GM21381 (cell line): ENCODE measurements at regions not wholly inside any gene's neighbourhood (a gene's known extent, or its start where the extent isn't known, plus 50 kb on each side); places are given as distances from the start of the nearest gene placed in this dataset.
"Not testable (repeated sequence)": the region's sequence is repeated elsewhere in the genome, so short reads cannot be mapped to it uniquely, and the experiment has no call there.

Experiments
- ATAC-seq: cut with Tn5 transposase; IDR thresholded peaks from one replicate; pipeline ENCODE4 v1.9.1; 2021; ENCODE audit warnings: mild to moderate bottlenecking, moderate library complexity; ENCODE audit not compliant: unreplicated experiment

DNA sequence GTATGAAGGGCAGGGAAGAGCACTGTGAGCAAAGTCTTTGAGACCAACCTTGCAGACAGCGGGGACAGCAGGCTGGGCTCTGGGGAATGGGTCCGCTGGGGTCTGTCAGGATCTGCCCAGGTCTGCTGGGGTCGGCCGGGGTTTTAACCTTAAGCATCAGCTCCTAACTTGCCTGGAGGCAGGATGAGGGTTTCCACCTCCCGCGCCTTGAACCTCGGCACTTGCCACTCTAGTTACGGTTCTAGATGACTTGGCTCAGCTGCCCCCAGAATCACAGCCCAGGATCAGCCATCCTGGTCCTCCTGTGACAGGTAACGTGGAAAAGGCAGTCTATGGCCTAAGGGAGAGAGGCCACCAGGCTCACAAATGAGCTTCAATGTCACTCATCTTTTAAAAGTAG lies 50.4 kb upstream of the CACUL1 start:
- ATAC-seq: no peak

- ATAC-seq: no peak
Measured at GRCh38 chr10:118807512-118808305, 52.9 kb upstream of the CACUL1 start.

GRCh38 chr10:118808601-118809356 lies 54.0 kb upstream of the CACUL1 start:
- ATAC-seq: no peak

DNA sequence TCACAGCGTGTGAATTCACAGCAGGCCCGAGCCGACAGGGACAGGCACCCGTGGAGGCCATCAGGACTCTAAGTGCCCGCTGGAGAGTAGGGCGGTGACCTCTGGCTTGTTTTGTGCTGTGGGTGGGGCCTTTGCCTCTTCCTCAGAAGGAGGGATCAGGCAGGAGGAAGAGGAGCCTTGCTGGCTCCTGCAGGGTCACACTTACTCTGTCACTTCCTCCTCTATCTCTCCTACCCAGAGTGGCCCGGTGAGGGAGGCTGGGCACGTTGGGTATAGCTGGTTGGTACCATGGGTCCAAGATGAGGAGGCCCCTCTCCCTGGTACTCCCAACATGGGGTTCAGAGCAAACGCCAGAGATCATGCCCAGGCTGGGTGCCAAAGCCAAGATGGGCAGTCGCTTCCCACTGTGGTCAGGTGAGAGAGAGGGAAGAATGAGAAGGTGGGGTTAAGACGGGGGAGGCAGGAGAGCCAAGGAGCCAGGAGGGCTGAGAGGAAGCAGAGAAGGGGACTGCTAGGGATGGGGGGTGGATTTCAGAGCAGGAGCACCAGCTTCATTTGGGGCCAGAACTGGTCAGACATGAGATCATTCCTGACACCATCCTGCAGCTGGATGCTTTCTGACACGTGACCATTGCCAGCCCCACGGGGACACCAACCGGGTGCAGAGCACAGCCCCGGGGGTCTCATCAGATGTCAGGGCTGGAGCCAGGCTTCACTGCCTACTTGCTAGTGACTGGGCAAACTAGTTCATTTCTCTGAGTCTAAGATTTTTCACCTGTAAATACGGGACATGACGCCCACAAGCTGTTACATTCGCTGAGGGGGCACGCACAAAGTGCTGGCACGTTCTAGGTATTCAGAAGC lies 54.8 kb upstream of the CACUL1 start:
- ATAC-seq: no peak

DNA sequence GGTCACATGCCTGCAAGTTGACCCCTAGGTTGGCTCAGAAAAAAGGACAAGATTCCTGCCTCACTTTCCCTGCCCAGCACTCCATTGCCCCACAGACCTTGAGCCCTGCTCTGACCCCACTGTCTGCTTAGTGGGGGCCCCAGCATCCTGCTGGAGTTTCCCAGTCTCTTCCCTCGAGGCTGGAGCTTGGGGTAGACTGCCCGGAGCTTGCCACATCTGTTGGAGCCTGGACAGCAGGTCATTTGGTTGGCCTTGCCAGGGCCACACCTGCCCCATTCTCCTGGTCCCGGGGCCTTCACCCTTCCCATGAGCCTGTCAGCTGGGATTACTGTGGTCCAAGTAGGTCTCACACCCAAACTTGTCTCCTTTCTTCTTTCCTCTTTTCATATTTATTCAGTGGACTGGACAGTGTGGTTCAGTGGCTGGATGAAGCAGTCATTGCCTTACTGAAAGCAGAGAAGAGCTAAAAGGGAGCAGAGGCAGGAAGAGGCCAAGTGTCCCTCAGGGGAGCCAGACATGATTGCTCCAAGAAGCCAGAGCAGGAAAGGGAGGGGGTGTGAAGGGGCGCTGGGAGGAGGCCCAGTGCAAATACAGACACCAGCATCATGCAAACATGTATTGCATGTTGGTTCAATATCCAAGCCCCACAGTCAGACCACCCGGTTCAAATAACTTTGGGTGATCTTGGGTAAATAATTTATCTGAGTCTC lies 56.2 kb upstream of the CACUL1 start:
- no peak for ATAC-seq

DNA sequence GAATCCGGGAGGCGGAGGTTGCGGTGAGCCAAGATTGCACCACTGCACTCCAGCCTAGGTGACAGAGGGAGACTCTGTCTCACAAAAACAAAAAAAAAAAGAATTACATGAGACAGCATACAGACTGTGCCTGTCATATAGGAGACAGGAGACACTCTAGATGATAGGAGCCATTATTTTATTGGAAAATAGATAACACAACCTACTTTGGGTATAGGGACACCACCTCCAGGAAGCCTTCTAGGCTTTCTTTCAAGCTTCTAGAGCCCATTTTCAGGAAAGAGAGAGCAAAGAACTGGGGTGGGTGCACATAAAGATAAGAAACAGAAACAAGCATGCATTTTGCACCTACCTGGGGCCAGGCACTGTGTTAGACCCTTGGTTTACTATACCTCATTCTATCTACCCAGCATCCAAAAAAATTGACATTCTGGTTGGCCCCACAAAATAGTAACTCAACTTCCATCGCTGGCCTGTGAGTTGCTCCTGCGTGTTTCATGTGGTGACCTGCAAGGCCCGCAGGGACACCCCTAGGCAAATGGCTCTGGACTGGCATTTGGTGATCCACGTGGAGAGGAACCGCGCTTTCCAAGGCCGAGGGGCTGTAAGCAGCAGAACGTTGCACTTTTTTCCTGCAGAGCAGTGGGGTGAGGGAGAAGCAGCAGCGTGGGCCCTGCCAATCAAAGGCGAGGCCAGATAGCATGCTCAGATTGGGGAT lies 57.1 kb upstream of the CACUL1 start:
- no peak for ATAC-seq

DNA sequence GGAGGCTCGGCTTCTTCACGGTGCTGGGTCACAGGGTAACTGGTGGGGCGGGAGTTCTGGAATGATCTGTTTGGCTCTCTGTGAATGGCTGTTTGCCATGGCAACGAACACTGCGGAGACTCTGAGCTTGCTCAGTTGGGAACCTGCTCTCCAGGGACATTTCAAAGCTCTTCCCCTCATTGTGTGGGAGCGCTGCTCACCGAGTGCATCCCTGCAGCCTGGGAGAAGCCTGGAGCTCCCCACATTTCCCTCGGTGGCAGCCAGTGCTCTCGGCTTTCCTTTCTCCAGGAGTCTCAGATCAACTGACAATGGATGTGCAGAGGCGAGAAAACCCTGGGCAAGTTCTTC lies 57.6 kb upstream of the CACUL1 start:
- ATAC-seq: no peak

DNA sequence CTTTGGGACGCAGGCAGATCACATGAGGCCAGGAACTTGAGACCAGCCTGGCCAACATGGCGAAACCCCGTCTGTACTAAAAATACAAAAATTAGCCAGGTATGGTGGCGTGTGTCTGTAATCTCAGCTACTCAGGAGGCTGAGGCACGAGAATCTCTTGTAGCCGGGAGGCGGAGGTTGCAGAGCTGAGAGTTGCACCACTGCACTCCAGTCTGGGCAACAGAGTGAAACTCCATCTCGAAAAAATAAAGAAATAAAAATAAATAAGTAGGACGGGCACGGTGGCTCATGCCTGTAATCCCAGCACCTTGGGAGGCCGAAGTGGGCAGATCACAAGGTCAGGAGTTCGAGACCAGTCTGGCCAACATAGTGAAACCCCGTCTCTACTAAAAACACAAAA lies 58.2 kb upstream of the CACUL1 start:
- ATAC-seq: not testable (repeated sequence)

DNA sequence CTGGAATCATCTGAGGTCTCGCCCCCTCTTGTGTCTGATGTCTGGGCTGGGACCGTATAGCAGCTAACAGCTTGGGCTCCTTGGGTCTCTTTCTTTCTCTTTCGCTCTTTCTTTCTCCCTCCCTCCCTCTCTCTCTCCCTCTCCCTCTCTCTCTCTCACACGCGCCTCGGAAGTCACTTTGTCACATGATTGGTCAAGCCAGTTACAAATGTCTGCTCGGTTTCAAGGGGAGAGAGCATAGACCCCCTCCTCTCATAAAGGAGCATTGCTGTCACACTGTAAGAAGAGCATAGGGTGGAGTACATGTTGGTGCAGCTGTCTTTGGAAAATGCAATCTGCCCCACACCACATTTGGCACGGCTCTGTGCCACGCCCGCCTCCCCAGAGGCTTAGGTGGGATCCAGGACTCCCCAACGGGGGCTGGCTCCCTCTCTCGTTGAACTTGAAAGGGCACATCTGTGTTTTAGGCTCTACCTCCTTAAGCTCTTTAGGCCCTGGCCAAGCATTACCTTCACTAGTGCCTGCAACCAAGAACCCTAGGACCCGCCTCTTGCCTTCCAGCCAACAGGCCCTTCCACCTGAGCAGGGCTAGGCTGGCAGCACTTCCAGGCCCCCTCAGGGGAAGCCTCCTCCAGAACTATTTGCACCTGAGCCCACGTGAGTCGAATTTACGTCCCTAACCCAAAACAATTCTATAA lies 61.9 kb upstream of the CACUL1 start:
- ATAC-seq: no peak

DNA sequence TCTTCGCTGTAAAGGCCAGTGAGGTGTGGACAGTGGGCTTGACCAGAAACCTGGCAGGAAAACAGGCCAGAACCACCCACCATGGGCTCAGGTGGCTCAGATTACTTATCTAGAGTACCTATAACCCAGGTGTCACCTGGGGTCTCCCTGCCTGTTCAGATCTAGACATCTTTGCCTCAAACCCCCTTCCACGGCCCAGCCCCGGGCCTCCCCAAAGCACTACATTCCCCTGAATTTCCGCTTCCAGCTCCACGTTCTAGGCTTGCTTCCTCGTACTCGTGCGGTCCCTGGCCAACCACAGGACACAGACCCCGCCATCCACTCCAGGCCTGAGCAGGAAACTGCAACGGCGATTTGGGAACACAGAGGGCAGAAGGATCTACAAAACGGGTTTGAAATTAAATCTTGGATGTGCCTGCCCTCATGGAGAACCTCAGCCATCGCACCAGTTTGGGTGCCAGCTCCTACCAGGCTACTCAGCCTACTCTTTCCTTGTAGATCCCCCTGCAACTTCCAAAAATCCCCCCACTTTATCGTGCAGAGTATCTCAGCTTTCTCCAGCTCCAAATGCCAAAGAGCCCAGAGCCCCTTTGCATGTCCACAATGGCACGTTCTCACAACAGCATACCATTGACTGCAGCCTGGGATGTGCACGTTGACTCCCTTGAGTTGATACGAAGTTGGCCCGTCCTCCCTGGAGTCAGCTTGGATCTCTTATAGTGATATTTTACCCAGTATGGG lies 62.7 kb upstream of the CACUL1 start:
- ATAC-seq: no peak

- ATAC-seq: no peak
Measured at GRCh38 chr10:118818621-118819221, 64.0 kb upstream of the CACUL1 start.

GRCh38 chr10:118820326-118821116 lies 65.8 kb upstream of the CACUL1 start:
- no peak for ATAC-seq

DNA sequence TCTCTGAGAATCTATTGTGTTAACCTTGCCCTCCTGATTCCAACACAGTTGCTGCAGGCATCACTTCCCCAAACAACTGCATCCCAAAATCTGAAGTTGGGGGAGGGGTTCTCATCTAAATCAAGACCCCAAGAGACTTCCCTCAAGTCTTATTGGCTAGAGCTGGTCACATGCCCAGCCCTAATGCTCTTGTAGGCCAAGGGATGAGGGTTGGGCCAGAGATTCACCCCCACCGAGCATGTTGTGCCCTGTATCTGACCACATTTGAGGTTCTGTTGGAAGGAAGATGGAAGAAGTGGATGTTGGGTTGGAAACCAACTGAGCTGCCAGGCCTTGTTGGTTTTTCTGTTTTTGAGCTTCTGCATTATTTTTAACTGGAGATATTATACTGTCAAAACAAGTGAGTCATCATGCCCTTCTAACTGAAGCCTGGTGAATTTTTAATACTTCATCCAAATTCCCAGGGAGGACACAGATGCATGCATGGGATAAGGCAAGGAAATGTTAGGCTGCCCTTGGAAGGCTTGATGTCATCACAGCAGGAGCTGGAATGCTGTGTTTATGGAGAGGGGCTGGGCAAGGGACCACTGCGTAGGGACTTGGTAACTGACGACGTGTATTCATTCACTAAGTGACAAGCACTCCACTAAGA lies 68.6 kb upstream of the CACUL1 start:
- no peak for ATAC-seq

GRCh38 chr10:118827053-118827452 lies 72.3 kb upstream of the CACUL1 start:
- ATAC-seq: no peak

- ATAC-seq: no peak
Measured at GRCh38 chr10:118827466-118828155, 72.8 kb upstream of the CACUL1 start.

DNA sequence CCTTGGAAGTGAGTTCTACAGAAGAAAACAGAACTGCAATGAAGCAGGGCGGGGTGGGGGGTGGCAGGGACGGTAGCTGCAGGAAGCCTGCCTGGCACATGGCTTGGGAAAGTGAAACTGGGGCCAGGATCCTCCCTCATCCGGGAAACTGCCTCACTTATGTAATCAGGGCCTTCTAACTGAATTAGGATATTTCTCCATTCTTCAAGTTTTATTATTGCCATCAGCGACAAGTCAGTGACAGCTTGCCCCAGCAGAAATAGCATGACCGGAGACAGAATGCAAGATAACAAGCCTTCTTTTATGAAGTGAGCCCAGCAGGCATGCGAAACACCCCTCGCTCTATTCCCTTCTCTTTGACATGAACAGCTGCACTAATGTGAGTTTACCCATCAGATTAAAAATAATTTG lies 77.5 kb upstream of the CACUL1 start:
- ATAC-seq: no peak

DNA sequence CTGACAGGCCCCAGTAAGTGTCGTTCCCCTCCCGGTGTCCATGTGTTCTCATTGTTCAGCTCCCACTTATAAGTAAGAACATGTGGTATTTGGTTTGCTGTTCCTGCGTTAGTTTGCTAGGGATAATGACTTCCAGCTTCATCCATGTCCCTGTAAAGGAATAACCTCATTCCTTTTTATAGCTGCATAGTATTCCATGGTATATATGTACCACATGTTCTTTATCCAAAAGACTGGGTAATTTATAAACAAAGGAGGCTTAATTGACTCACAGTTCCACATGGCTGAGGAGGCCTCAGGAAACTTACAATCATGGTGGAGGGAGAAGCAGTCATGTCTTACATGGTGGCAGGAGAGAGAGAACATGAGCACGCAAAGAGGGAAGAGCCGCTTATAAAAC lies 79.6 kb upstream of the CACUL1 start:
- not testable (repeated sequence) for ATAC-seq
